ENCODE measurements at regions not wholly inside any gene's neighbourhood (a gene's known extent, or its start where the extent isn't known, plus 50 kb on each side); places are given as distances from the start of the nearest gene placed in this dataset.

DNA sequence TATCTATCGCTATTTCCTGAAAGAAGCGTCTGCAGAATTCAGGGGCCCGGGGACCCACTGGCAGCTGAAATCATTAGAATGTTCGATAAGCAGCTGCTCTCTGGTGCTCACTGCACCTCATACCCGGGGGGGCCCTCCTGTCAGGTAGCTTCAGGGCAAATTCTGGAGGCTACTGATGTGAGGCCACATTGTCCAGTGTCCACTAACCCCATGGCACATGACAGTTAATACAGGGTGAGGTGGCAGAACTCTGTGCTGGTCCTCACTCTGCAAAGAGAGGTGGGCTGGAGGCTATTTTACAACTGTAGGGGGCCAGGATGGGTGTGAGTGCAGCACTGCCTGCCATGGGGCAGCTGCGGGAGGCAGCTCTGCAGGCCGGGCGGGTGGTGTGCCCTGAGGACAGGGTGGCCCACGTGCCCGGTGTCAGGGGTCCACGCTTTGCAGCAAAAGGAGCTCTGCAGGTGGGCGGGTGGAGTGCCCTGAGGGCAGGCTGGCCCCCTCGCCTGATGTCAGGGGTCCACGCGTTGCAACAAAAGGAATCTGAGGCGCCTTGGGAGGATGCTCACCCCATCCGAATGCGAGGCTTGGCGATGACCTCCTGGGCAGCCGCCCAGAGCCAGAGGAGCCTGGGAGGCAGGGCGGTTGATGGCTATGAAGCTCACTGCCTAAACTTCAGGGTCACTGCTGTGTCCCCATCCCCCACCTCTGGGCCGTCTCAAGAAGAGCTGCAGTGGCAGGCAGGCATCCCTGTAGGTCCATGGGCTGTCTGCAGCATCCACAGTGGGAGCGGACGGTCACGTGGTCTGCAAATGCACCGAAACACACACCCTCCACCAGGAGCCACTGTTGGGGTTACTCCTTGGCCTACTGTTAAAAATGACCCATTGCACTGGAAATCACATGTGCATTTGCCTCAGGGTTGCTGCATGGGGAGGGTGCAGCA lies 207.0 kb upstream of the SALL3 start:
- no peak for DNase-seq

DNA sequence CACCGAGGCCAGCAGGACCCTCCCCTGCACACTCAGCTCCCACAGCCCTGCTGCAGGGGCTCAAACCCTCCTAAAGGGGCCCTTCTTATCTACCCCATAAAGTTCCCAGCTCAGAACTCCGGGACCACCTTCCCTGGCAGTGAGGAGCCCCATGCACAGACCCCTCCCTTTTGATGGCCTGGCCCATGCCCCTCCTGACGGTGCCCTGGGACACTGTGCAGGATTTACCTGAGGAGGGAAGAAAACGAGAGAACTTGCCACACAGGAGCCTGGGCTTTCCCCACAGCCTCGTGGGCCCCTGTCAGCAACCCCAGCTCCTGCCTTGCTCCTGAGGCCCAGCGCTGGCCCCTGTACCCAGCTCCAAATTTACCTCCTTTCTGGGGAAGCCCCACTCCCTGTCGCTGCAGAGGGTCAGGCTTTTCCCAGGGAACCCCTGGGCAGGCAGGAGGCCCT lies 206.3 kb upstream of the SALL3 start:
- DNase-seq, result no peak

GRCh38 chr18:78773819-78774218 lies 205.8 kb upstream of the SALL3 start:
- DNase-seq, result no peak

GRCh38 chr18:78774741-78775141 lies 204.9 kb upstream of the SALL3 start:
- DNase-seq, result no peak

- no peak for DNase-seq
These were observed 203.5 kb upstream of the SALL3 start for GRCh38 chr18:78776151-78776550.

GRCh38 chr18:78776706-78777285 lies 202.8 kb upstream of the SALL3 start:
- DNase-seq, result no peak

- DNase-seq, result no peak
These were observed 201.6 kb upstream of the SALL3 start for GRCh38 chr18:78777992-78778391.

DNA sequence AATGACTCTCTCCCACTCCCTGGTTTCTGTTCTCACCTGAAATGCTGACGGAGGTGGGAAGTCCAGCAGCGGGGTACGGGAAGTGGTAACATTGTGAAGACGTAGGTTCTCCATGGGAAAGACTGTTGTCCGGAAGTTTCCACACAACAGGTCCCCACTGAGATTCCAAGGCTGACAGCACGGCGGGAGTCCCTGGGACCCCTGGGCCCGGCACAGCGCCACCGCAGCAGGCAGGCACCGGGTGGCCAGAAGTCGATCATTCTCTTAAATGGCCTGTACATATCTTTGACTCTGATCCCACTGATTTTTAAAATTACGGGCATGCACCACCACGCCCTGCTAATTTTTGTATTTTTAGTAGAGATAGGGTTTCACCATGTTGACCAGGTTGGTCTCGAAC lies 201.0 kb upstream of the SALL3 start:
- DNase-seq, result no peak

DNA sequence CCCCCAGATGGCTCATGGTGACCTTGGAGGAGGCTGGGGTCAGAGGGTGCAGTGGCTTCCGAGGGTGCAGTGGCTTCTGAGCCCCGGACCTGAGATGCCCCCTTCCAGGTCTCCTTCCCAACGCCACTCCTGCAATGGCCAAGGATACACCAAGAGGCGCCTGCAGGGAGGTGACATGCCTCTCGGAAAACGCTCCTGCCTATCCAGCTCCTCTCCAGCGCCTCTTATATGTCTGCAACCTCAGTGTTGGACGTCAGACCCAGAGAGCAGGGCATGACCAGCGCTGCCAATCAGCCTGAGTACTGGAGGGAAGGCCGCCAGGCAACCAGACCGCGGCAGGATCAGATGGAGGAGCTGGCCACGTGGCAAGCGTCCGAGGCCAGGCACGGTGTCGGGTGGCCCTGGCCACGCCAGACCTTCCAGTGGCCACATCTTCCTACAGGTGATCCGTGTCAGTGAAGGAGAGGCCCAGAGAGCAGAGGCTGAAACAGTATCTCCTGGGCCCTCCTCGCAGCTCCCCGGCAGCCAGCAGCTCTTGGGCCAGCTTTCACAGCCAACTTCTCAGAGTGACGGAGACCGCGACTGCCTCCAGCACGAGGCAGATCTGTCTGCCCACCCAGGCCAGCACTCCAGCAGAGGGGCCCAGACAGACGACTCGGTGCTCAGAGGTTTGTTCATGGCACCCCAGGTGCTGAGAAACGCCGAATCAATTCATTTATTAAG lies 199.5 kb upstream of the SALL3 start:
- no peak for DNase-seq

GRCh38 chr18:78780719-78781600 lies 198.7 kb upstream of the SALL3 start:
- no peak for DNase-seq

DNA sequence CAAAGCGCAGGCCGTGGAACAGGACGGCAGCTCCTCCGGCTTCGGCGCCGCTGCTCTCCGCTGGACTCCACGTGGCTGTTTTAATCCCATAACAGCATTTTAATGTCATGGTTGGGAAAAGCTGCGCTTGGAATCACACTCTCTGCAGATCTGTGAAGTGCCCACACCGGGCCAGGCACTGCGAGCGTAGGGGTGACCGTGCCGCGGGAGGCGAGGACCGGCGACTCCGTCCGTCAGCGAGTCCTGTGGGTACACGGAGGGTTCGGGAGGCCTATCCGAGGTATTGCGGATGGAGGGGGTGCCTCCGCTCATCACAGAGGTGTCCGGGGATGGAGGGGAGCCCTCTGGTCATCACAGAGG lies 198.0 kb upstream of the SALL3 start:
- no peak for DNase-seq

GRCh38 chr18:78782951-78783563 lies 196.6 kb upstream of the SALL3 start:
- no peak for DNase-seq

DNA sequence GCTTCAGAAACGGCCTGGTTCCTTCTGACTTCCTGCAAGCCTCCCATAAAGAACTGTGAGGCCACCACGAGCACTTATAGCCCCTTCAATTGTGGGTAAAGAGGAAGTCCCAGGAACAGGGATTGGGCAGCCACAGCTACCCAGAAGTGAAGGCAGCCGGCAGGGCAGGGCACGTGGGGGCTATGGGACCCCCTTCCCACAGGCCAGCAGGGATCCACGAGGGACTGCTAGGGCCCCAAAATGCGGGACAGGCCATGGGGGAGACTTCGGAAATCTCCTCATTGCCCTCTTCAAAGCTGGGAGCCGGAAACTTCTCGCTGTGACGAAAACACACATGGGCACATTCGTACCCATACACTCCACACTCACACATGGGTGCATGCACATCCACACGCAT lies 196.1 kb upstream of the SALL3 start:
- DNase-seq, result no peak

- DNase-seq, result no peak
These were observed 194.8 kb upstream of the SALL3 start for GRCh38 chr18:78784861-78785260.

DNA sequence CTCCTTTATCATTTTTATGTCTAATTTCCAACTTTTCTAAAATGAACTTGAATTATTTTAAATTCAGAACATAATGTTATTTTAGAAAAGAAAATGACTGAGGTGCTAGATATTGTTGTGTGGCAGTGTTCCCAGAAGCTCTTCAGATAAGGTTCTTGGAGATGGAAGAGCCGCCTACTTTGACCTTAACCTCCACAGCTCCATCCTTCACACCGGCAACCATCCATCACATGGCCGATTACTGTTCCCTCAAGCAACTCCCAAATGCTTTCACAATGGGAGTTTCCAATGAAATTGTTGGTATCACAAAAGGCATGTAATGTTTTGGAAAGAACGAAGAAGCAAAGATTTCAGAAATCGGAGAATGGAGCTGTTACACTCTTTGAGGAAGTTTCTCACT lies 193.9 kb upstream of the SALL3 start:
- DNase-seq, result no peak

DNA sequence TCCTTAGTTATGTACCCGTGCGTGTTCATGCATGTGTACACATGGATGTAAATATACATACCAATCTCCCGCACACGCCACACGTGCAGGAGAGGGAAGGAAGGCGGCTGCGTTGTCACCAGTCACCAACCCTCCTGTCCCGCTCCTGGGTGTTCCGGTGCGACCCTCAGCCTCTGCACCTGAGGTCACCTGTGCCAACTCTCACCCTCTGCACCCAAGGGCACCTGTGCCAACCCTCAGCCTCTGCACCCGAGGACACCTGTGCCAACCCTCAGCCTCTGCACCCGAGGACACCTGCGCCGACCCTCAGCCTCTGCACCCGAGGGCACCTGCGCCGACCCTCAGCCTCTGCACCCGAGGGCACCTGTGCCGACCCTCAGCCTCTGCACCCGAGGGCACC lies 192.8 kb upstream of the SALL3 start:
- no peak for DNase-seq

GRCh38 chr18:78787751-78788150 lies 191.9 kb upstream of the SALL3 start:
- DNase-seq, result no peak

DNA sequence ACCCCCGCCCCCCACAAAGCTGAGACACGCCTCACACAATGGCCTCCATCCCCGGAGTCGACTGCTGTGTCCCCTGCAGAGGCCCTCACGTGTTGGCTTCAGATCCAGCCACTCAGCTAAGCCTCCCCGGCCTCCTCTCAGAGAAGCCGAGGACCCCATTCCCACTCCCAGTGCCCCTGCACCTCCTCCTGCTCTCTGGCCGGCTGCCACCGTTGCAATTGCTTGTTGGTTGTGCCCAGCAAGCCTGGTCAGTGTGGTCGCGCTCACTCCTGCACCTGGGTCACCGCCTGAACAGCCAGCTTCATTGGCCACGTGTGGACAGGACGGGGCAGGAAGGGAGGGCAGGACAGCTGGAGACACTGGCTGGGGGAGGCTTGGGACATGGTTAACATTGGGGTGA lies 191.5 kb upstream of the SALL3 start:
- no peak for DNase-seq

DNA sequence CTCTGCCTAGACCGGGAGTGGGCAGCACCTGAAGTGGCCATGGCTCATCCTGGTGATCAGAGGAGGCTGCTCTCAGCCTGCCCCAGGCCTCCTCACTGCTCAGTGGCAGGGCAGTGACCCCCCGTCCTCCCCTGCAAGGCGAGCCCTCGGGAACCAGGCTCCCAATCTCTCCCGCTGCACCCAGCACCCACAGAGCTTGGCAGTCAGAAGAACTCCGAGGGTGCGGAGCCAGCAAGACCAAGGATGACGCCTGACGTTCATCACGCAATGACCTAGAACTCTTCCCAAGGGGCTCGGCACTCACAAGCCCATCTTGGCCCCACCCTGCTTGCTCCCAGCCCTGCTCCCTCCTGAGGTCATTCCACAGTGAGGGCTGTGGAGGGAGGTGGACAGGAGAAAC lies 189.8 kb upstream of the SALL3 start:
- no peak for DNase-seq

DNA sequence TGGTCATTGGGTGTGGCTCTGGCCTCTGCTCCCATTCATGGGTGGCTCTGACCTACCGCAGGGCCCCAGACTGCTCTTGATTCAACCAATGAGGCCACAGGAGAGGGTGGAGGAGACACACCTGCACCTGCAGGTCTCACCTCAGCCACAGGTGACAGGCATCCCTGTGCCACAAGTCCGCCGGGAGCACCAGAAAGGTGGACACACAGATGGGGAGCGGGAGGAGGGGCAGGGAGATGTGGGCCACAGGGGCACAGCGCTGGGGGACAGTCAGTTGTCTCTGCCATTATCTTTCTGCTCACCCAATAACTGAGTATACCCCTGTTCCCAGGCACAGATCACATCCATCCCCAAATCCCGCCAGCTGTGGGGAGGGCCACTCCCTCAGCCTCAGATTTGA lies 189.1 kb upstream of the SALL3 start:
- no peak for DNase-seq

DNA sequence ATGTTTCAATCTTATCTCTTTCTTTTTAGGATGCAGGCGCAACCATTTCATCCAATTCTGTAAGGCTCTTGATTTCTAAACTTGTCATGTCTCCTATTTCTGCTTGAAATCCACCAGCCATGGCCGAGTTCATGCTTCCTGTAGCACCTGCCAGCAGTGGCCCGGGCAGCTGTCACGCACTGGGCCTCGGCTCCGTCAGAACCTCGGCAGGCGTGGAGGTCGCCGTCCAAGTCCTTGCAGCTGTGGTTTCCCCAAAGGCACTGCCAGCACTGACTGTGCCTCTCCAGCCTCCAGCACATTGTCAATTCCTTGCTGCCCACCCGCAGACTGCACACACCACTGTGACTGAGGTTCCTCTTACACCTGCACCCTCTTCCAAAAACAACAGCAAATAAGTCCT lies 188.7 kb upstream of the SALL3 start:
- DNase-seq, result no peak

GRCh38 chr18:78792094-78792493 lies 187.5 kb upstream of the SALL3 start:
- DNase-seq, result no peak
